H9 (cell line): ENCODE measurements at regions not wholly inside any gene's neighbourhood (a gene's known extent, or its start where the extent isn't known, plus 50 kb on each side); places are given as distances from the start of the nearest gene placed in this dataset.

Source experiments
- DNase-seq: peaks from one replicate; pipeline ENCODE4 v3.0.0-alpha.2; 2017
- H2AFZ ChIP-seq: one replicate; pipeline ENCODE4 v1.6.1; 2013; ENCODE audit warnings: mild to moderate bottlenecking, low read length, control low read depth, moderate library complexity
- H2AK5ac ChIP-seq: 2 replicates; pipeline ENCODE4 v1.6.1; 2013; ENCODE audit warnings: low read length, control low read depth, mixed read lengths; ENCODE audit not compliant: insufficient read length
- H2BK120ac ChIP-seq: one replicate; pipeline ENCODE4 v1.6.1; 2013; ENCODE audit warnings: low read depth, mild to moderate bottlenecking, low read length, control low read depth, inconsistent platforms; ENCODE audit not compliant: poor library complexity, severe bottlenecking
- H2BK12ac ChIP-seq: 2 replicates; pipeline ENCODE4 v1.6.1; 2013; ENCODE audit warnings: low read length, control low read depth, mixed read lengths, low read depth; ENCODE audit not compliant: insufficient read length
- H2BK15ac ChIP-seq: 2 replicates; pipeline ENCODE4 v1.6.1; 2013; ENCODE audit warnings: low read depth, low read length, control low read depth
- H2BK20ac ChIP-seq: one replicate; pipeline ENCODE4 v1.6.1; 2013; ENCODE audit warnings: low read depth, mild to moderate bottlenecking, low read length, control low read depth, inconsistent platforms; ENCODE audit not compliant: poor library complexity, severe bottlenecking
- H2BK5ac ChIP-seq: 2 replicates; pipeline ENCODE4 v1.6.1; 2013; ENCODE audit warnings: low read length, control low read depth, mixed read lengths; ENCODE audit not compliant: insufficient read length
- H3K14ac ChIP-seq: 2 replicates; pipeline ENCODE4 v1.6.1; 2013; ENCODE audit warnings: low read length, control low read depth; ENCODE audit not compliant: insufficient read depth
- H3K18ac ChIP-seq: 2 replicates; pipeline ENCODE4 v1.6.1; 2013; ENCODE audit warnings: low read depth, mild to moderate bottlenecking, mixed read lengths, low read length, control low read depth; ENCODE audit not compliant: insufficient read length
- H3K23ac ChIP-seq: 2 replicates; pipeline ENCODE4 v1.6.1; 2013; ENCODE audit warnings: low read length, control low read depth, mixed read lengths, low read depth; ENCODE audit not compliant: insufficient read length
- H3K23me2 ChIP-seq: 2 replicates; pipeline ENCODE4 v1.6.1; 2013; ENCODE audit warnings: low read depth, mild to moderate bottlenecking, mixed read lengths, low read length, control low read depth; ENCODE audit not compliant: insufficient read length, poor library complexity, severe bottlenecking
- H3K27ac ChIP-seq: 2 replicates; pipeline ENCODE4 v1.5.1; 2013; ENCODE audit warnings: low read length, control low read depth, mixed read lengths, low read depth; ENCODE audit not compliant: insufficient read length
- H3K27me3 ChIP-seq: 2 replicates; pipeline ENCODE4 v1.6.1; 2013; ENCODE audit warnings: low read length, control low read depth, inconsistent platforms; ENCODE audit not compliant: insufficient read depth
- H3K4ac ChIP-seq: 2 replicates; pipeline ENCODE4 v1.6.1; 2013; ENCODE audit warnings: low read depth, mild to moderate bottlenecking, control low read depth, inconsistent platforms, low read length, moderate library complexity
- H3K4me1 ChIP-seq: 2 replicates; pipeline ENCODE4 v1.6.1; 2013; ENCODE audit warnings: low read length, control low read depth, inconsistent platforms; ENCODE audit not compliant: insufficient read depth
- H3K4me2 ChIP-seq: 2 replicates; pipeline ENCODE4 v1.6.1; 2013; ENCODE audit warnings: low read length, control low read depth, mixed read lengths; ENCODE audit not compliant: insufficient read length, insufficient read depth
- H3K56ac ChIP-seq: 2 replicates; pipeline ENCODE4 v1.6.1; 2013; ENCODE audit warnings: low read depth, mild to moderate bottlenecking, mixed read lengths, low read length, control low read depth; ENCODE audit not compliant: insufficient read length
- H3K79me1 ChIP-seq: 2 replicates; pipeline ENCODE4 v1.6.1; 2013; ENCODE audit warnings: low read depth, mild to moderate bottlenecking, moderate library complexity, low read length, control low read depth, inconsistent platforms; ENCODE audit not compliant: insufficient read depth, poor library complexity, severe bottlenecking
- H3K79me2 ChIP-seq: 2 replicates; pipeline ENCODE4 v1.6.1; 2013; ENCODE audit warnings: low read length, control low read depth, inconsistent platforms; ENCODE audit not compliant: insufficient read depth
- H3K9ac ChIP-seq: 2 replicates; pipeline ENCODE4 v1.6.1; 2013; ENCODE audit warnings: low read length, control low read depth, mixed read lengths; ENCODE audit not compliant: insufficient read length; ENCODE audit errors: extremely low read depth
- H3K9me3 ChIP-seq: one replicate; pipeline ENCODE4 v1.6.1; 2013; ENCODE audit warnings: low read depth, low read length, inconsistent platforms; ENCODE audit not compliant: control insufficient read depth
- H3T11ph ChIP-seq: one replicate; pipeline ENCODE4 v1.6.1; 2013; ENCODE audit warnings: mild to moderate bottlenecking, low read length, control low read depth, inconsistent platforms
- H4K20me1 ChIP-seq: one replicate; pipeline ENCODE4 v1.6.1; 2013; ENCODE audit not compliant: control insufficient read depth, insufficient read length, insufficient read depth
- H4K5ac ChIP-seq: 2 replicates; pipeline ENCODE4 v1.6.1; 2013; ENCODE audit warnings: low read depth, mild to moderate bottlenecking, mixed read lengths, low read length, control low read depth; ENCODE audit not compliant: insufficient read length
- H4K8ac ChIP-seq: replicated peaks from 2 replicates; pipeline ENCODE4 v1.6.1; 2013; ENCODE audit warnings: low read length, control low read depth, mixed read lengths, low read depth; ENCODE audit not compliant: insufficient read length
- H4K91ac ChIP-seq: 2 replicates; pipeline ENCODE4 v1.6.1; 2013; ENCODE audit warnings: low read depth, mild to moderate bottlenecking, moderate library complexity, mixed read lengths, low read length, control low read depth; ENCODE audit not compliant: insufficient read length
- H3K27ac Mint-ChIP-seq, 3 experiments: 2 replicates in 2 of 3; 3 replicates in 1 of 3; pipeline ENCODE4 v1.8.0; 2020 to 2021; ENCODE audit warnings: mixed read lengths in 3 of 3, mild to moderate bottlenecking in 1 of 3, moderate library complexity in 1 of 3
- H3K27me3 Mint-ChIP-seq: 2 replicates; pipeline ENCODE4 v1.8.0; 2021; ENCODE audit warnings: low read depth, mild to moderate bottlenecking, moderate library complexity, mixed read lengths
- H3K36me3 Mint-ChIP-seq, 3 experiments: 2 replicates in 2 of 3; 3 replicates in 1 of 3; pipeline ENCODE4 v1.8.0; 2020 to 2021; ENCODE audit warnings: low read depth in 3 of 3, mixed read lengths in 3 of 3; ENCODE audit not compliant: insufficient read depth in 1 of 3
- H3K4me1 Mint-ChIP-seq, 2 experiments: 2 replicates each; pipeline ENCODE4 v1.8.0; 2020; ENCODE audit warnings: mixed read lengths in 2 of 2
- H3K4me3 Mint-ChIP-seq, 2 experiments: 2 replicates in 1 of 2; 3 replicates in 1 of 2; pipeline ENCODE4 v1.8.0; 2020 to 2021; ENCODE audit warnings: mild to moderate bottlenecking in 2 of 2, mixed read lengths in 2 of 2, moderate library complexity in 1 of 2
- H3K9me3 Mint-ChIP-seq, 2 experiments: 2 replicates in 1 of 2; 3 replicates in 1 of 2; pipeline ENCODE4 v1.8.0; 2020; ENCODE audit warnings: mild to moderate bottlenecking in 2 of 2, mixed read lengths in 2 of 2, moderate library complexity in 1 of 2
- WGBS: extraction: QIAGEN DNeasy Blood & Tissue Kit; methylation state at CpG from one replicate; pipeline ENCODE4 v1.1.7; 2013; ENCODE audit warnings: missing lambda C conversion rate, low lambda C conversion rate, mixed read lengths; ENCODE audit not compliant: insufficient read length; ENCODE audit errors: extremely low coverage; 5-methylcytosine and 5-hydroxymethylcytosine counted together
- TF ChIP-seq, protein P1 (sequence below): fragments of 200-600 bp; sonication (generic); conservative IDR thresholded peaks from 3 replicates; pipeline ENCODE4 v1.8.0; 2021; ENCODE audit warnings: antibody characterized with exemption, mild to moderate bottlenecking

DNA sequence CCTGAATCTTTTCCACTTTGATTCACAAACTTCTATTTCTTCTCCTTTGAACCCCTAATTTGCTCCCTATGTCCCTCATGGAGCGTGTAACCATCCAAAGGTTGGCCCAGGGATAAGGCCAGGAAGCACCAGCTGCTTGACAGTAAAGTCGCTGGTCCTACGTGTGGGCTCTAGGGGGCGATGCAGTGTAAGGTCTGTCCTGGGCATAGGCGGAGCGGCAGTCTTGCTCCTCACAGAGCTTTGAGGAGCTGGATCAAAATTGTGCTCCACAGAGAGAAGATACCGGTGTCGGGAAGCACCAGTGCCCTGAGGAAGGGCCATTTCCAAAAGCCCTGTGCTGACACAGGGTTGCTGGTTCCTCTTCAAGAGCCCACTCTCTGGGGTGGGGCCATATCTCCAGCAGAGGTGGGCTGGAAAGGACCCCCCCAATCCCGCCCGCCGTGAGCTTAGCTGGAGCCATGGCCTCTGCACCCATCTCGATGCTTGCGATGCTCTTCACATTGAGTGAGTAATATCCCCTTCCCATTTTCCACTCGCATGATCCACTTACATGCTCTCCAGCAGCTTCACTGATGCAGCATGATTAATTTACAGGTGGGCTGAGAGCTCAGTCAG is 49.9 kb upstream of the OR4E1 start:
- Histone ChIP-seq H2AFZ (no peak overlapping the region), H3K23ac (no peak overlapping the region), H4K8ac (no peak overlapping the region), H3K9me3 (no peaks in the 10 kb centered on the region), H3K4me2 (no peak overlapping the region), H3K79me2 (no peaks in the 10 kb centered on the region), H3K56ac (no peak overlapping the region), H4K5ac (no peak overlapping the region), H3K23me2 (no peaks in the 10 kb centered on the region), H2AK5ac (no peak overlapping the region), H2BK5ac (no peak overlapping the region), H3K79me1 (no peaks in the 10 kb centered on the region), H2BK12ac (no peak overlapping the region), H3K4me1 (no peaks in the 10 kb centered on the region), H3K4ac (no peak overlapping the region), H2BK15ac (no peak overlapping the region), H3K27me3 (no peaks in the 10 kb centered on the region), H2BK120ac (no peak overlapping the region), H3K9ac (no peak overlapping the region), H3T11ph (no peak overlapping the region), H4K20me1 (no peaks in the 10 kb centered on the region), H4K91ac (no peak overlapping the region), H3K27ac (no peak overlapping the region), H3K14ac (no peak overlapping the region), H2BK20ac (no peak overlapping the region), H3K18ac (no peak overlapping the region)
- Mint-ChIP-seq H3K4me3 (no peak overlapping the region), H3K27ac (no peak overlapping the region), H3K4me1 (peaks cover 2 to 4% of the 10 kb centered on the region in 2 experiments; a peak in 2 of 4 replicates), H3K9me3 (no peaks in the 10 kb centered on the region), H3K27me3 (peaks cover 11% of the 10 kb centered on the region), H3K36me3 (no peaks in the 10 kb centered on the region; a peak in 1 of 7 replicates)
- TF ChIP-seq, protein P1, sequence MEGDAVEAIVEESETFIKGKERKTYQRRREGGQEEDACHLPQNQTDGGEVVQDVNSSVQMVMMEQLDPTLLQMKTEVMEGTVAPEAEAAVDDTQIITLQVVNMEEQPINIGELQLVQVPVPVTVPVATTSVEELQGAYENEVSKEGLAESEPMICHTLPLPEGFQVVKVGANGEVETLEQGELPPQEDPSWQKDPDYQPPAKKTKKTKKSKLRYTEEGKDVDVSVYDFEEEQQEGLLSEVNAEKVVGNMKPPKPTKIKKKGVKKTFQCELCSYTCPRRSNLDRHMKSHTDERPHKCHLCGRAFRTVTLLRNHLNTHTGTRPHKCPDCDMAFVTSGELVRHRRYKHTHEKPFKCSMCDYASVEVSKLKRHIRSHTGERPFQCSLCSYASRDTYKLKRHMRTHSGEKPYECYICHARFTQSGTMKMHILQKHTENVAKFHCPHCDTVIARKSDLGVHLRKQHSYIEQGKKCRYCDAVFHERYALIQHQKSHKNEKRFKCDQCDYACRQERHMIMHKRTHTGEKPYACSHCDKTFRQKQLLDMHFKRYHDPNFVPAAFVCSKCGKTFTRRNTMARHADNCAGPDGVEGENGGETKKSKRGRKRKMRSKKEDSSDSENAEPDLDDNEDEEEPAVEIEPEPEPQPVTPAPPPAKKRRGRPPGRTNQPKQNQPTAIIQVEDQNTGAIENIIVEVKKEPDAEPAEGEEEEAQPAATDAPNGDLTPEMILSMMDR, result peak; percentile 85
- WGBS, result no CpG with 5 or more reads among the region's 14 CpGs
- DNase-seq, result peak; percentile 91
